GM23338 (cell line): ENCODE measurements at regions not wholly inside any gene's neighbourhood (a gene's known extent, or its start where the extent isn't known, plus 50 kb on each side); places are given as distances from the start of the nearest gene placed in this dataset.

Experiments
- ATAC-seq: fragments of 200-7000 bp; cut with Tn5 transposase; 3 replicates; pipeline ENCODE4 v1.9.1; 2020
- DNase-seq: peaks from one replicate; pipeline ENCODE4 v3.0.0-alpha.2; 2015; ENCODE audit warnings: low spot score
- H2AFZ ChIP-seq: fragments of 200-600 bp; sonication (generic); 2 replicates; pipeline ENCODE4 v1.8.0; 2016; ENCODE audit warnings: antibody characterized with exemption, mild to moderate bottlenecking, moderate library complexity
- H3F3A ChIP-seq: fragments of 200-600 bp; sonication (generic); replicated peaks from 2 replicates; pipeline ENCODE4 v1.8.0; 2017; ENCODE audit warnings: antibody characterized with exemption, mixed run types, low read depth
- H3K27ac ChIP-seq: fragments of 200-600 bp; sonication (generic); 2 replicates; pipeline ENCODE4 v1.6.1; 2016; ENCODE audit warnings: low read depth
- H3K27me3 ChIP-seq: fragments of 200-600 bp; sonication (generic); 2 replicates; pipeline ENCODE4 v1.8.0; 2016; ENCODE audit warnings: mild to moderate bottlenecking, mixed run types, moderate library complexity; ENCODE audit not compliant: insufficient read depth
- H3K36me3 ChIP-seq: fragments of 200-600 bp; sonication (generic); 2 replicates; pipeline ENCODE4 v1.8.0; 2016; ENCODE audit warnings: mild to moderate bottlenecking; ENCODE audit not compliant: insufficient read depth
- H3K4me1 ChIP-seq: fragments of 200-600 bp; sonication (generic); 2 replicates; pipeline ENCODE4 v1.8.0; 2016; ENCODE audit warnings: mild to moderate bottlenecking, moderate library complexity; ENCODE audit not compliant: insufficient read depth
- H3K4me2 ChIP-seq: fragments of 200-600 bp; sonication (generic); 2 replicates; pipeline ENCODE4 v1.7.1; 2017; ENCODE audit warnings: mixed run types
- H3K4me3 ChIP-seq: fragments of 200-600 bp; sonication (generic); 2 replicates; pipeline ENCODE4 v1.6.1; 2016; ENCODE audit warnings: mixed run types
- H3K79me2 ChIP-seq: fragments of 200-600 bp; sonication (generic); replicated peaks from 2 replicates; pipeline ENCODE4 v1.8.0; 2017; ENCODE audit warnings: mild to moderate bottlenecking; ENCODE audit not compliant: insufficient read depth
- H3K9me2 ChIP-seq: fragments of 200-600 bp; sonication (generic); 2 replicates; pipeline ENCODE4 v1.8.0; 2017; ENCODE audit not compliant: insufficient read depth
- H4K20me1 ChIP-seq: fragments of 200-600 bp; sonication (generic); replicated peaks from 2 replicates; pipeline ENCODE4 v1.8.0; 2017; ENCODE audit warnings: mild to moderate bottlenecking; ENCODE audit not compliant: insufficient read depth
- H3K27ac Mint-ChIP-seq: 2 replicates; pipeline ENCODE4 v1.8.0; 2020; ENCODE audit warnings: inconsistent platforms, mild to moderate bottlenecking, moderate library complexity, mixed read lengths
- H3K27me3 Mint-ChIP-seq: 3 replicates; pipeline ENCODE4 v1.8.0; 2022; ENCODE audit warnings: low read depth, mild to moderate bottlenecking, moderate library complexity, mixed read lengths, inconsistent platforms; ENCODE audit not compliant: insufficient read depth, poor library complexity
- H3K36me3 Mint-ChIP-seq: 3 replicates; pipeline ENCODE4 v1.8.0; 2021; ENCODE audit warnings: low read depth, mild to moderate bottlenecking, inconsistent platforms, moderate library complexity, mixed read lengths
- H3K4me1 Mint-ChIP-seq: 3 replicates; pipeline ENCODE4 v1.8.0; 2020; ENCODE audit warnings: mild to moderate bottlenecking, inconsistent platforms, mixed read lengths
- H3K4me3 Mint-ChIP-seq: 3 replicates; pipeline ENCODE4 v1.8.0; 2021; ENCODE audit warnings: moderate library complexity, mild to moderate bottlenecking, inconsistent platforms, mixed read lengths
- H3K9me3 Mint-ChIP-seq: 3 replicates; pipeline ENCODE4 v1.8.0; 2020; ENCODE audit warnings: moderate library complexity, mild to moderate bottlenecking, inconsistent platforms, mixed read lengths
- CREB1 ChIP-seq: fragments of 250-450 bp; sonication (Bioruptor Pico); IDR thresholded peaks from 2 replicates; pipeline ENCODE4 v1.5.0; 2020; ENCODE audit warnings: low read depth, mild to moderate bottlenecking, moderate library complexity
- EZH2 ChIP-seq: fragments of 200-600 bp; sonication (generic); IDR thresholded peaks from one replicate; pipeline ENCODE4 v1.8.0; 2017; ENCODE audit warnings: antibody characterized with exemption, mild to moderate bottlenecking, low read depth; ENCODE audit not compliant: unreplicated experiment
- EZH2phosphoT487 ChIP-seq: fragments of 200-600 bp; sonication (generic); IDR thresholded peaks from one replicate; pipeline ENCODE4 v1.8.1; 2018; ENCODE audit warnings: antibody characterized with exemption; ENCODE audit not compliant: unreplicated experiment
- JUNB ChIP-seq: IDR thresholded peaks from one replicate; pipeline ENCODE4 v1.6.1; 2016; ENCODE audit warnings: antibody characterized with exemption; ENCODE audit not compliant: unreplicated experiment
- NANOG ChIP-seq: IDR thresholded peaks from 2 replicates; pipeline ENCODE4 v1.6.1; 2016; ENCODE audit warnings: antibody characterized with exemption, borderline replicate concordance
- REST ChIP-seq: IDR thresholded peaks from one replicate; pipeline ENCODE4 v1.6.1; 2018; ENCODE audit warnings: antibody characterized with exemption; ENCODE audit not compliant: unreplicated experiment
- STAT1 ChIP-seq: IDR thresholded peaks from one replicate; pipeline ENCODE4 v1.6.1; 2016; ENCODE audit warnings: antibody characterized with exemption; ENCODE audit not compliant: unreplicated experiment
- ZNF114 ChIP-seq: fragments of 250-450 bp; sonication (Bioruptor Pico); IDR thresholded peaks from 2 replicates; pipeline ENCODE4 v1.5.0; 2020; ENCODE audit warnings: mild to moderate bottlenecking, moderate library complexity
- ZNF331 ChIP-seq: fragments of 250-450 bp; sonication (Bioruptor Pico); IDR thresholded peaks from 2 replicates; pipeline ENCODE4 v1.5.0; 2020; ENCODE audit warnings: low read depth, mild to moderate bottlenecking, moderate library complexity
- TF ChIP-seq, protein P1 (sequence below): fragments of 250-450 bp; sonication (Bioruptor Pico); IDR thresholded peaks from 2 replicates; pipeline ENCODE4 v1.5.0; 2020; ENCODE audit warnings: mild to moderate bottlenecking, moderate library complexity
- TF ChIP-seq, protein P2 (sequence below): IDR thresholded peaks from 2 replicates; pipeline ENCODE4 v1.6.1; 2016; ENCODE audit warnings: antibody characterized with exemption

GRCh38 chr3:86634361-86634760 lies 356.6 kb downstream of the VGLL3 start (continued):
- TF ChIP-seq, protein P1, sequence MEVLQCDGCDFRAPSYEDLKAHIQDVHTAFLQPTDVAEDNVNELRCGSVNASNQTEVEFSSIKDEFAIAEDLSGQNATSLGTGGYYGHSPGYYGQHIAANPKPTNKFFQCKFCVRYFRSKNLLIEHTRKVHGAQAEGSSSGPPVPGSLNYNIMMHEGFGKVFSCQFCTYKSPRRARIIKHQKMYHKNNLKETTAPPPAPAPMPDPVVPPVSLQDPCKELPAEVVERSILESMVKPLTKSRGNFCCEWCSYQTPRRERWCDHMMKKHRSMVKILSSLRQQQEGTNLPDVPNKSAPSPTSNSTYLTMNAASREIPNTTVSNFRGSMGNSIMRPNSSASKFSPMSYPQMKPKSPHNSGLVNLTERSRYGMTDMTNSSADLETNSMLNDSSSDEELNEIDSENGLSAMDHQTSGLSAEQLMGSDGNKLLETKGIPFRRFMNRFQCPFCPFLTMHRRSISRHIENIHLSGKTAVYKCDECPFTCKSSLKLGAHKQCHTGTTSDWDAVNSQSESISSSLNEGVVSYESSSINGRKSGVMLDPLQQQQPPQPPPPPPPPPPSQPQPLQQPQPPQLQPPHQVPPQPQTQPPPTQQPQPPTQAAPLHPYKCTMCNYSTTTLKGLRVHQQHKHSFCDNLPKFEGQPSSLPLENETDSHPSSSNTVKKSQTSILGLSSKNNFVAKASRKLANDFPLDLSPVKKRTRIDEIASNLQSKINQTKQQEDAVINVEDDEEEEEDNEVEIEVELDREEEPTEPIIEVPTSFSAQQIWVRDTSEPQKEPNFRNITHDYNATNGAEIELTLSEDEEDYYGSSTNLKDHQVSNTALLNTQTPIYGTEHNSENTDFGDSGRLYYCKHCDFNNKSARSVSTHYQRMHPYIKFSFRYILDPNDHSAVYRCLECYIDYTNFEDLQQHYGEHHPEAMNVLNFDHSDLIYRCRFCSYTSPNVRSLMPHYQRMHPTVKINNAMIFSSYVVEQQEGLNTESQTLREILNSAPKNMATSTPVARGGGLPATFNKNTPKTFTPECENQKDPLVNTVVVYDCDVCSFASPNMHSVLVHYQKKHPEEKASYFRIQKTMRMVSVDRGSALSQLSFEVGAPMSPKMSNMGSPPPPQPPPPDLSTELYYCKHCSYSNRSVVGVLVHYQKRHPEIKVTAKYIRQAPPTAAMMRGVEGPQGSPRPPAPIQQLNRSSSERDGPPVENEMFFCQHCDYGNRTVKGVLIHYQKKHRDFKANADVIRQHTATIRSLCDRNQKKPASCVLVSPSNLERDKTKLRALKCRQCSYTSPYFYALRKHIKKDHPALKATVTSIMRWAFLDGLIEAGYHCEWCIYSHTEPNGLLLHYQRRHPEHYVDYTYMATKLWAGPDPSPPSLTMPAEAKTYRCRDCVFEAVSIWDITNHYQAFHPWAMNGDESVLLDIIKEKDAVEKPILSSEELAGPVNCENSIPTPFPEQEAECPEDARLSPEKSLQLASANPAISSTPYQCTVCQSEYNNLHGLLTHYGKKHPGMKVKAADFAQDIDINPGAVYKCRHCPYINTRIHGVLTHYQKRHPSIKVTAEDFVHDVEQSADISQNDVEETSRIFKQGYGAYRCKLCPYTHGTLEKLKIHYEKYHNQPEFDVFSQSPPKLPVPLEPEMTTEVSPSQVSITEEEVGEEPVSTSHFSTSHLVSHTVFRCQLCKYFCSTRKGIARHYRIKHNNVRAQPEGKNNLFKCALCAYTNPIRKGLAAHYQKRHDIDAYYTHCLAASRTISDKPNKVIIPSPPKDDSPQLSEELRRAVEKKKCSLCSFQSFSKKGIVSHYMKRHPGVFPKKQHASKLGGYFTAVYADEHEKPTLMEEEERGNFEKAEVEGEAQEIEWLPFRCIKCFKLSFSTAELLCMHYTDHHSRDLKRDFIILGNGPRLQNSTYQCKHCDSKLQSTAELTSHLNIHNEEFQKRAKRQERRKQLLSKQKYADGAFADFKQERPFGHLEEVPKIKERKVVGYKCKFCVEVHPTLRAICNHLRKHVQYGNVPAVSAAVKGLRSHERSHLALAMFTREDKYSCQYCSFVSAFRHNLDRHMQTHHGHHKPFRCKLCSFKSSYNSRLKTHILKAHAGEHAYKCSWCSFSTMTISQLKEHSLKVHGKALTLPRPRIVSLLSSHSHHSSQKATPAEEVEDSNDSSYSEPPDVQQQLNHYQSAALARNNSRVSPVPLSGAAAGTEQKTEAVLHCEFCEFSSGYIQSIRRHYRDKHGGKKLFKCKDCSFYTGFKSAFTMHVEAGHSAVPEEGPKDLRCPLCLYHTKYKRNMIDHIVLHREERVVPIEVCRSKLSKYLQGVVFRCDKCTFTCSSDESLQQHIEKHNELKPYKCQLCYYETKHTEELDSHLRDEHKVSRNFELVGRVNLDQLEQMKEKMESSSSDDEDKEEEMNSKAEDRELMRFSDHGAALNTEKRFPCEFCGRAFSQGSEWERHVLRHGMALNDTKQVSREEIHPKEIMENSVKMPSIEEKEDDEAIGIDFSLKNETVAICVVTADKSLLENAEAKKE (CRISPR knock-in tag): no peak
- TF ChIP-seq JUNB (no peak), ZNF331 (CRISPR knock-in tag) (no peak), NANOG (no peak), EZH2phosphoT487 (no peak)

DNA sequence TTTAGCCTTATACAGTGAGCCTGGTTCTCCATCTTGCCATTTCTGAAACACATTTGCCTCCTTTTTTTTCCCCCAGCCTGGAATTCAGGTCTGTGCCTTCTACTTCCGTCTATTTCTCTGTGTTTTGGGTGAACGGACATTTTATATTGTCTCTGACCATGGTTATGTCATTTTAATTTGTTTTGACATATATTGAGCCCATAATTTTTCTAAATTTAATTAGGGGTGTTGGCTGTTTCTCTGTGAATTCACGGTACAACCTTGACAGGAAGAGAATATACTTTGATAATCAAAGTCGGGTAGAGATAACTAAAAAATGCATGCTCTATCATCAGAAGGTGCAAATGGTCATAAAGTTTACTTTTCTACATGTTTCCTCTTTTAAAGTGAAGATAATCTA lies 361.4 kb downstream of the VGLL3 start:
- H3K27me3 Mint-ChIP-seq: no peaks in the 10 kb centered on the region
- DNase-seq: no peak
- TF ChIP-seq CREB1 (CRISPR knock-in tag): no peak
- TF ChIP-seq EZH2phosphoT487: no peak
- no peak for TF ChIP-seq NANOG
- no peak for TF ChIP-seq EZH2
- no peak for TF ChIP-seq STAT1
- TF ChIP-seq REST: no peak
- TF ChIP-seq JUNB: no peak
- TF ChIP-seq ZNF114 (CRISPR knock-in tag): no peak
- TF ChIP-seq, protein P2, sequence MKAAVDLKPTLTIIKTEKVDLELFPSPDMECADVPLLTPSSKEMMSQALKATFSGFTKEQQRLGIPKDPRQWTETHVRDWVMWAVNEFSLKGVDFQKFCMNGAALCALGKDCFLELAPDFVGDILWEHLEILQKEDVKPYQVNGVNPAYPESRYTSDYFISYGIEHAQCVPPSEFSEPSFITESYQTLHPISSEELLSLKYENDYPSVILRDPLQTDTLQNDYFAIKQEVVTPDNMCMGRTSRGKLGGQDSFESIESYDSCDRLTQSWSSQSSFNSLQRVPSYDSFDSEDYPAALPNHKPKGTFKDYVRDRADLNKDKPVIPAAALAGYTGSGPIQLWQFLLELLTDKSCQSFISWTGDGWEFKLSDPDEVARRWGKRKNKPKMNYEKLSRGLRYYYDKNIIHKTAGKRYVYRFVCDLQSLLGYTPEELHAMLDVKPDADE: no peak

More for the DNA sequence above, 361.4 kb downstream of the VGLL3 start:
- Mint-ChIP-seq H3K36me3 (no peaks in the 10 kb centered on the region), H3K27ac (no peak overlapping the region), H3K4me1 (peaks cover 13% of the 10 kb centered on the region), H3K4me3 (no peak overlapping the region), H3K9me3 (no peaks in the 10 kb centered on the region)
- Histone ChIP-seq H3K4me3 (no peak overlapping the region), H3K27me3 (no peaks in the 10 kb centered on the region), H4K20me1 (no peaks in the 10 kb centered on the region), H3K4me2 (no peak overlapping the region), H3K4me1 (no peaks in the 10 kb centered on the region), H3K79me2 (no peaks in the 10 kb centered on the region), H3K9me2 (no peaks in the 10 kb centered on the region; the same call in 1 of the 2 replicates), H3K36me3 (no peaks in the 10 kb centered on the region), H2AFZ (peak overlapping the region; percentile 64; the same call in 1 of the 2 replicates), H3F3A (no peaks in the 10 kb centered on the region), H3K27ac (no peak overlapping the region)
- no peak for ATAC-seq
